Adrenal gland (tissue), 9 donors: ENCODE measurements at regions not wholly inside any gene's neighbourhood (a gene's known extent, or its start where the extent isn't known, plus 50 kb on each side); places are given as distances from the start of the nearest gene placed in this dataset.
A peak's percentile ranks its signal among the peaks of the same experiment; 100 is the strongest.
"Not testable (repeated sequence)": the region's sequence is repeated elsewhere in the genome, so short reads cannot be mapped to it uniquely, and the experiment has no call there.

Experiments used
- DNase-seq, 7 donors: peaks; one replicate each; pipeline ENCODE4 v3.0.0-alpha.2; 2019 to 2020
- H3K27ac ChIP-seq, 5 donors: fragments of 200-600 bp; sonication (generic) in 4 of 5; 1 replicate in 3 of 5; 2 replicates in 2 of 5; pipeline versions ENCODE4 v1.5.1 to v1.8.0; 2016 to 2020; ENCODE audit warnings: mild to moderate bottlenecking in 1 of 5
- H3K27me3 ChIP-seq: fragments of 200-600 bp; 2 replicates; pipeline ENCODE4 v1.8.0; 2021
- H3K36me3 ChIP-seq, 2 donors: fragments of 200-600 bp; replicated peaks in 1 of 2; 1 replicate in 1 of 2; 2 replicates in 1 of 2; pipeline versions ENCODE4 v1.5.1 to v1.8.0; 2018 to 2022
- H3K4me1 ChIP-seq, 2 donors: fragments of 200-600 bp; replicated peaks in 1 of 2; 1 replicate in 1 of 2; 2 replicates in 1 of 2; pipeline versions ENCODE4 v1.5.1 to v1.8.0; 2018 to 2021
- H3K4me3 ChIP-seq, 4 donors: fragments of 200-600 bp; sonication (generic) in 3 of 4; one replicate each; pipeline ENCODE4 v1.5.1; 2016 to 2018
- H3K9me3 ChIP-seq, 3 donors: fragments of 200-600 bp; sonication (generic) in 1 of 3; replicated peaks in 1 of 3; 1 replicate in 2 of 3; 2 replicates in 1 of 3; pipeline versions ENCODE4 v1.5.1 to v1.8.0; 2016 to 2021
- CTCF ChIP-seq, 6 experiments: fragments of 450-650 bp in 4 of 6; fragments of 200-600 bp in 2 of 6; sonication (generic) in 1 of 6; IDR thresholded peaks; 1 replicate in 5 of 6; 2 replicates in 1 of 6; pipeline versions ENCODE4 v1.5.1 to v1.8.0; 2016 to 2021; ENCODE audit warnings: antibody characterized with exemption in 6 of 6, mild to moderate bottlenecking in 2 of 6, moderate library complexity in 1 of 6
- POLR2A ChIP-seq, 2 donors: fragments of 450-650 bp; IDR thresholded peaks; one replicate each; pipeline ENCODE4 v1.6.1; 2017; ENCODE audit warnings: antibody characterized with exemption in 2 of 2, mild to moderate bottlenecking in 2 of 2, moderate library complexity in 1 of 2
- WGBS, 4 donors: extraction: QIAGEN DNeasy Blood & Tissue Kit in 2 of 4; methylation state at CpG; one replicate each; pipeline versions ENCODE4 v1.1.5 to v1.1.7; 2013 to 2017; 5-methylcytosine and 5-hydroxymethylcytosine counted together
- intact Hi-C, 2 donors: fragments of 100-400 bp; cut with DNase I; formaldehyde crosslinking; loops; one replicate each; pipeline versions ENCODE4 v1.14.1 to v1.15.0; 2022 to 2023
- donor health status: healthy with polysubstance abuse.
- donor health status: Bipolar disorder and iron deficiency.
- donor health status: DM: yes; HTN: yes; CAD: no.
- donor health status: DM: no; HTN: no; CAD: no.
- donor health status: DM: no; HTN: no; CAD: no.

DNA sequence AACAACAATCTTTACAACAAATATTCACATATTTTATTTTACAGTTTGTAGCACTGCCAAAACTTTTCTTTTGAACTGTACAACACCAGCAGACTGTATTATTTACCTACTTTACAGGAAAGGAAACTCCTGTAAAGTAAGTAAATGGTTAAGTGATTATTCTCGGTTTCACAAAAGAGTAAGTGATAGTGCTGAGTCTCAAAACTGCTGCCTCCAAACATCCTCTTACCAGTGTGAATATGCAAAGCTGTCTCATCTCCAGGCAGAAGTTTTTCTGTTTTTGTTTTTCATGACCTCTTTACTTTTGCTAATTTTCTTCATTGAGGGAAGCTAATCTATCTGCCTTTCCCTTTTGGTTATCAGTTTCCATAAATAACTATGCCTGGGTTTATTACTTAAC lies 286.7 kb downstream of the SRGAP2C start:
- H3K4me3 ChIP-seq, result no peak overlapping the region
- WGBS, 4 donors, result 31 to 48% (median 35%) methylated on average over 1 of the region's 1 CpG
- H3K27ac ChIP-seq, result no peak overlapping the region
- H3K36me3 ChIP-seq, result no peaks in the 10 kb centered on the region
- no peaks in the 10 kb centered on the region for H3K4me1 ChIP-seq
- intact Hi-C loops, result loop anchor here in 1 of 2 donors (10.0 kb wide), 1 partner anchor 53 kb away; no protein-coding TSS in a partner anchor
- peaks cover 0 to 5% (median 0%) of the 10 kb centered on the region in 3 donors for H3K9me3 ChIP-seq
- TF ChIP-seq CTCF (IDR thresholded peaks at IDR 0.05) (no peak), POLR2A (IDR thresholded peaks at IDR 0.05) (no peak)
- no peaks in the 10 kb centered on the region for H3K27me3 ChIP-seq
- DNase-seq, result no peak

GRCh38 chr1:121472017-121472416 lies 287.2 kb downstream of the SRGAP2C start:
- H3K27me3 ChIP-seq, result no peaks in the 10 kb centered on the region
- H3K27ac ChIP-seq, result no peak overlapping the region
- H3K4me3 ChIP-seq, result no peak overlapping the region
- no peak for DNase-seq
- H3K9me3 ChIP-seq, result peaks cover 0 to 5% (median 0%) of the 10 kb centered on the region in 3 donors
- TF ChIP-seq CTCF (IDR thresholded peaks at IDR 0.05), result no peak
- TF ChIP-seq POLR2A (IDR thresholded peaks at IDR 0.05), result no peak
- intact Hi-C loops, result loop anchor here in 1 of 2 donors (10.0 kb wide), 1 partner anchor 53 kb away; no protein-coding TSS in a partner anchor
- H3K4me1 ChIP-seq, result no peaks in the 10 kb centered on the region
- no peaks in the 10 kb centered on the region for H3K36me3 ChIP-seq
- whole genome bisulfite sequencing, 4 donors, result 58 to 77% (median 72%) methylated on average over 4 of the region's 4 CpGs

DNA sequence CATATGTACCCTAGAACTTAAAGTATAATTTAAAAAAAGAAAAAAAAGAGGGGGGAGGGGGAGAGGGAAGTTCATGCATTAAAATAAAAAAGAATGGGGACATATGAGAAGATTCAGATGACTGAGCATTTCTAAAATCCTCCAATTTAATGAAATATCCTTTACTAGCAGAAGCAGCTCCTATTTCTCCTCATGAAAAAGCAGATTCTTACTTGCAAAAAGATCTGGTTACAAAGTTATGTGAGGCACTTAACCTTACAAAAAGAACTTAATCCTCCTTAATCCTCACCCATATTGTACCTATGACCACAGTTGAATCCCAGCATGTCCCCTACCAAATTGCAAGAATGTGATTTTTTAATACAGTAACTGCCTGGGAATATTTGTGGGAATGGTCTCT lies 298.5 kb downstream of the SRGAP2C start:
- H3K27me3 ChIP-seq, result no peaks in the 10 kb centered on the region
- no peaks in the 10 kb centered on the region for H3K36me3 ChIP-seq
- no peak overlapping the region for H3K4me3 ChIP-seq
- DNase-seq, result no peak
- TF ChIP-seq POLR2A (IDR thresholded peaks at IDR 0.05), result no peak
- TF ChIP-seq CTCF (IDR thresholded peaks at IDR 0.05), result no peak
- no peak overlapping the region for H3K27ac ChIP-seq
- intact Hi-C loops, result no loop called here
- no peaks in the 10 kb centered on the region for H3K9me3 ChIP-seq
- no peaks in the 10 kb centered on the region for H3K4me1 ChIP-seq

DNA sequence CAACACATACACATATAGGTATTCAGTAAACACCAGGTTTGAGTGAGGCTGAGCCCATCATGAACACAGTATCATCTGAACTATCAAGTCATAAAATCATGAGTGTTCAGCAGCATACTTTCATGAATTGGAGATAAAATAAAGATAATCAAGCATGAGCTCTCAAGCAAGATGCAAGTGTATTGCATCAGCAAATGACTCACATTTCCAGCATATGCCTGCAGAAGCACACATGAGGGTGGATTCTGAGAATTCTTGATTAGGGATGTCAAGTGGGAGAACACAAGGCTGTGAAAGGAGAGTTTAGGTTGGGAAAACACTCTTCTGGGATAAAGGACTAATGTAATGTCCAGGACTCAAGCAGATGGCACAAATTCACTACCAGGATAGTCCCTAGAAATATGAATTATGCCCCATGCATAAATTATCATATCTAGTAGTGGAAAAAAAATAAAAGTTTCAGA lies 299.2 kb downstream of the SRGAP2C start:
- peak in 1 of 7 donors; percentile 8 for DNase-seq
- intact Hi-C loops, result no loop called here
- Histone ChIP-seq H3K9me3 (no peaks in the 10 kb centered on the region), H3K36me3 (no peaks in the 10 kb centered on the region), H3K27ac (no peak overlapping the region), H3K4me1 (no peaks in the 10 kb centered on the region), H3K4me3 (no peak overlapping the region), H3K27me3 (no peaks in the 10 kb centered on the region)
- no peak for TF ChIP-seq CTCF (IDR thresholded peaks at IDR 0.05)
- no peak for TF ChIP-seq POLR2A (IDR thresholded peaks at IDR 0.05)

DNA sequence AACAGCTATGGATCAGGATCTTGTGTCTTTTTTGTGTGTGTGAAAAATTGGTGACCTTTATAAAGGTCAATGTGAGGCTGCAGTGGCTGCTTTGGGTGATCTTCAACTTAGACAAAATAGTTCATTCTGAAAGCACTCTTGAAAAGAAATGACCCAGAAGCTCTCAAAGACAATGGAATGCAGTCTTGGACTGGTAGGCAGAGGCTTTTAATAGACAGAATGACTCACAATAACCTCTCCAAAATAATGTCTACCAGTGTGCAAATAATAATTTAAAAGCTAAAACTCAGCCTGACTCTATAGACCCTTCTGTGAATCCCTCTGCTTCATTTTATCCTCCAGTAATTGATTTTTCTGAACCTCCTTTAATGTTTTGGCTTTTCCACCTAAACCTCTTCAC lies 310.0 kb downstream of the SRGAP2C start:
- DNase-seq, H3K27me3 ChIP-seq, intact Hi-C loops, H3K4me3 ChIP-seq, H3K36me3 ChIP-seq, H3K27ac ChIP-seq, H3K9me3 ChIP-seq, H3K4me1 ChIP-seq: not testable (repeated sequence)

DNA sequence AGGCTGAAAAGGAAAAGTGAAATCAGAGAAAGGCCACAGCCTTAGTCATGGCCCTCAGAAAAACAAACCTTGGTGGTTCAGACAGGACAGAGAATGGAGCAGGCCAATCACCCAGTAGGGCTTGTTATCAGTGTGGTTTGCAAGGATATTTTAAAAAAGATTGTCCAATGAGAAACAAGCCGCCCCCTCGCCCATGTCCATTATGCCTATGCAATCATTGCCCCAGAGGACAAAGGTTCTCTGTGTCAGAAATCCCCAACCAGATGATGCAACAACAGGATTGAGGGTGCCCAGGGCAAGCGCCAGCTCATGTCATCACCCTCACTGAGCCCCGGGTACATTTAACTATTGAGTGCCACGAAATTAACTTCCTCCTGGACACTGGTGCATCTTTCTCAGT lies 326.7 kb downstream of the SRGAP2C start:
- H3K27ac ChIP-seq, result peak overlapping the region in 1 of 5 donors; percentile 34
- H3K36me3 ChIP-seq, H3K27me3 ChIP-seq, H3K4me3 ChIP-seq, intact Hi-C loops, H3K9me3 ChIP-seq, H3K4me1 ChIP-seq: not testable (repeated sequence)
- DNase-seq, result peak in 2 of 7 donors; percentile 13 to 17
- WGBS, 4 donors, result 55 to 68% (median 64%) methylated on average over 5 of the region's 5 CpGs

DNA sequence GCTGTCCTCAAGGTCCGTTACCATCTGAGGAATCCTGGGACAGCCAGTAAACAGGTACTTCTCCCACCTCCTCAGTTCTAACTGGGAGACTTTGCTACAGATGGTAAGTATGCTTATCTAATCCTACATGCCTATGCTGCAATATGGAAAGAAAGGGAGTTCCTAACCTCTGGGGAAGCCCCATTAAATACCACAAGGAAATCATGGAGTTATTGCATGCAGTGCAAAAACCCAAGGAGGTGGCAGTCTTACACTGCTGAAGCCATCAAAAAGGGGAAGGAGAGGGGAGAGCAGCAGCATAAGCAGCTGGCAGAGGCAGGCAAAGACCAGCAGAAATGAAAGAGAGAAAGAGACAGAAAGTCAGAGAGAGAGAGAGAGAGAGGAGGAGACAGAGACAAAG lies 327.1 kb downstream of the SRGAP2C start:
- intact Hi-C loops, H3K36me3 ChIP-seq, H3K9me3 ChIP-seq, H3K4me1 ChIP-seq, H3K27me3 ChIP-seq, H3K4me3 ChIP-seq, DNase-seq: not testable (repeated sequence)
- WGBS, 4 donors, result 42 to 71% (median 58%) methylated on average over 1 of the region's 1 CpG; no CpG with 5 or more reads in 1 of the 4 donors
- H3K27ac ChIP-seq, result peak overlapping the region in 1 of 5 donors; percentile 34
